K562 (cell line): ENCODE measurements at regions not wholly inside any gene's neighbourhood (a gene's known extent, or its start where the extent isn't known, plus 50 kb on each side); places are given as distances from the start of the nearest gene placed in this dataset.
A peak's percentile ranks its signal among the peaks of the same experiment; 100 is the strongest.

Experiments
- AFF4 ChIP-seq: sonication (generic); formaldehyde crosslinking; IDR thresholded peaks from 2 replicates; pipeline ENCODE4 v1.8.0; 2023; ENCODE audit warnings: mild to moderate bottlenecking, missing genetic modification reagents
- ARID1B ChIP-seq: fragments of 450-650 bp; IDR thresholded peaks from 2 replicates; pipeline ENCODE4 v1.6.1; 2016; ENCODE audit warnings: antibody characterized with exemption, mild to moderate bottlenecking, inconsistent platforms
- KLF13 ChIP-seq: fragments of 450-650 bp; IDR thresholded peaks from 2 replicates; pipeline ENCODE4 v1.6.1; 2016; ENCODE audit warnings: missing genetic modification characterization, low read depth, mild to moderate bottlenecking, missing compliant biosample characterization, moderate library complexity, borderline replicate concordance
- MITF ChIP-seq: IDR thresholded peaks from 2 replicates; pipeline ENCODE4 v1.6.1; 2014; ENCODE audit warnings: antibody characterized with exemption
- TCFL5 ChIP-seq: fragments of 250-450 bp; sonication (Bioruptor Pico); conservative IDR thresholded peaks from 2 replicates; pipeline ENCODE4 v1.6.1; 2021; ENCODE audit warnings: mild to moderate bottlenecking, moderate library complexity, matching md5 sums
- ZBTB33 ChIP-seq: sonication (generic); formaldehyde crosslinking; IDR thresholded peaks from 2 replicates; pipeline ENCODE4 v1.8.1; 2023; ENCODE audit warnings: mild to moderate bottlenecking, missing genetic modification reagents
- ZBTB5 ChIP-seq: fragments of 450-650 bp; IDR thresholded peaks from 2 replicates; pipeline ENCODE4 v1.6.1; 2017; ENCODE audit warnings: antibody characterized with exemption
- ZHX1 ChIP-seq: fragments of 150-350 bp; conservative IDR thresholded peaks from 2 replicates; pipeline ENCODE4 v1.6.1; 2014; ENCODE audit warnings: low read length
- ZNF518B ChIP-seq: fragments of 250-450 bp; sonication (Bioruptor Pico); IDR thresholded peaks from 2 replicates; pipeline ENCODE4 v1.5.0; 2021; ENCODE audit warnings: mild to moderate bottlenecking, moderate library complexity

- TF ChIP-seq ZNF518B (CRISPR knock-in tag) (no peak), ZHX1 (no peak), MITF (no peak), AFF4 (CRISPR knock-in tag) (peak; percentile 36; the same call in 1 of the 2 replicates), KLF13 (tag) (no peak), ZBTB5 (no peak), ZBTB33 (CRISPR knock-in tag) (no peak), TCFL5 (CRISPR knock-in tag) (no peak), ARID1B (peak; percentile 33; the same call in 1 of the 2 replicates)
Measured at GRCh38 chr2:64859312-64860212, 129.6 kb upstream of the SLC1A4 start (continued).
